HG03558 (cell line): ENCODE measurements at regions not wholly inside any gene's neighbourhood (a gene's known extent, or its start where the extent isn't known, plus 50 kb on each side); places are given as distances from the start of the nearest gene placed in this dataset.

Experiments used
- ATAC-seq: cut with Tn5 transposase; IDR thresholded peaks from one replicate; pipeline ENCODE4 v1.9.1; 2021; ENCODE audit warnings: moderate number of reproducible peaks; ENCODE audit not compliant: unreplicated experiment; ENCODE audit errors: extremely low read depth

GRCh38 chr1:166221316-166221715, 54.5 kb upstream of the FAM78B start:
- no peak for ATAC-seq

GRCh38 chr1:166233750-166234366, 67.1 kb upstream of the FAM78B start:
- no peak for ATAC-seq

GRCh38 chr1:166235728-166236127, 68.9 kb upstream of the FAM78B start:
- ATAC-seq, result no peak

- no peak for ATAC-seq
Measured at GRCh38 chr1:166237675-166238074, 70.9 kb upstream of the FAM78B start.

- no peak for ATAC-seq
Measured at GRCh38 chr1:166253076-166253779, 86.4 kb upstream of the FAM78B start.

- no peak for ATAC-seq
Measured at GRCh38 chr1:166258017-166258416, 91.2 kb upstream of the FAM78B start.

- ATAC-seq, result no peak
Measured at GRCh38 chr1:166261511-166261910, 94.7 kb upstream of the FAM78B start.

- no peak for ATAC-seq
Measured at GRCh38 chr1:166270476-166271150, 103.8 kb upstream of the FAM78B start.

GRCh38 chr1:166271151-166271538, 104.3 kb upstream of the FAM78B start:
- no peak for ATAC-seq

GRCh38 chr1:166272155-166272554, 105.4 kb upstream of the FAM78B start:
- ATAC-seq, result peak; percentile 58

GRCh38 chr1:166272851-166273250, 106.0 kb upstream of the FAM78B start:
- ATAC-seq, result no peak

GRCh38 chr1:166273618-166274017, 106.8 kb upstream of the FAM78B start:
- no peak for ATAC-seq

- ATAC-seq, result no peak
Measured at GRCh38 chr1:166282391-166283137, 115.8 kb upstream of the FAM78B start.

- ATAC-seq, result no peak
Measured at GRCh38 chr1:166283190-166283589, 116.4 kb upstream of the FAM78B start.

- no peak for ATAC-seq
Measured at GRCh38 chr1:166283600-166283999, 116.8 kb upstream of the FAM78B start.

GRCh38 chr1:166289309-166290050, 122.7 kb upstream of the FAM78B start:
- ATAC-seq, result no peak

GRCh38 chr1:166295656-166296055, 128.9 kb upstream of the FAM78B start:
- ATAC-seq, result no peak

GRCh38 chr1:166297993-166298392, 131.2 kb upstream of the FAM78B start:
- peak; percentile 56 for ATAC-seq

- ATAC-seq, result no peak
Measured at GRCh38 chr1:166300767-166301166, 134.0 kb upstream of the FAM78B start.
